RCC 7860 (cell line): ENCODE measurements at regions not wholly inside any gene's neighbourhood (a gene's known extent, or its start where the extent isn't known, plus 50 kb on each side); places are given as distances from the start of the nearest gene placed in this dataset.
"Not testable (repeated sequence)": the region's sequence is repeated elsewhere in the genome, so short reads cannot be mapped to it uniquely, and the experiment has no call there.

ENCODE experiments used
- DNase-seq: peaks from one replicate; pipeline ENCODE4 v3.0.0-alpha.2; 2015; ENCODE audit warnings: low spot score
- FAIRE-seq: peaks from 2 replicates; lab custom pipeline; 2012; peaks lifted over from hg19 to GRCh38; lab: Jason Lieb, UNC

- FAIRE-seq (no peak), DNase-seq (peak; percentile 2)
Observed at GRCh38 chr15:28459279-28459678, 73.5 kb downstream of the GOLGA8G start.

GRCh38 chr15:28457396-28457932 is 75.3 kb downstream of the GOLGA8G start:
- DNase-seq, result peak; percentile 3

GRCh38 chr15:28456476-28457395 is 76.0 kb downstream of the GOLGA8G start:
- DNase-seq, result no peak
- FAIRE-seq, result no peak

More at GRCh38 chr15:28457396-28457932, 75.3 kb downstream of the GOLGA8G start:
- not testable (repeated sequence) for FAIRE-seq

DNA sequence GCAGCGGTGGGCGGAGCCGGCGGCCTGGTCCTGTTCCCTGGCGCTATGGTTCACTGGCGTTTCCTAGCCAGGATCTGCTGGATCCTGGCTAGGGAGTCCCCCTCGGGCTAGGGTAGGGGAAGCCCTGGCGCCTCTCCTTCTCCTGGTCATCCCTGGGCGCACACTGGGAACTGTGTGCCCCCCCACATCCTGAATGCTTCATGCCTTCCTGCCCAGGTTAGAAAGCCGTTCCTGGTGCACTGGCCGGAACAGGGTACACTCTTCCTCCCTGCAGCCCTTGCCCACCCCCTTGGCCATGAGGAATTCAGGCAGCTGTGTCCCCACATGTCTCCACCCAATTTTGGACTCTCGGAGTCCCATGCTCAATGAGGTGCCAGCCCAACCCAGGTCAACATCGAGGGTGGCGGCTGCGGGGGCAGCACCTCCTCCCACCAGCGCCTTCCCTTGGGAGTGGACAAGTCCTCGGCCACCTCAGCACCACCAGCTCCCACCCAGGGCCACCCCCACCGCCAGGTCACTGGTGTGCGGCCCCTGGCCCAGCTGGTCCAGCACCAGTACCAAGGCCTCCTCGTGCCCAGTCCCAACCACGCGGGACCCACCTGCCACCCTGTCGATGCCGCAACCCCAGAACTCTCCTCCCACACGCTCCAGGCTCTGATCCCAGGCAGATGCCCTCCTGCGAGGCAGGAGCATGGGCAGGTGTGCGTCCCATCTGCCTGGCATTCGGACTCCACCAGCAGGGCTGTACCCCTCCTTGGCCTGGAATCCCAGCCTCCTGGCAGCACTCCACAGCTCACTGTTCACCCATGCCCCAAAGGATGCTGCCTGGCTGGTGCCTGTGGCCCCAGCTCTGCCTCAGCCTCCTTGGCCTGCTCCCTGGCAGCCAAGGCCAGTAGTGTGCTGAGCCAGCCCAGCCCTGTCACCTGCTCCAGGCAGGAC is 77.0 kb downstream of the GOLGA8G start:
- FAIRE-seq, result not testable (repeated sequence)
- peak; percentile 3 for DNase-seq

DNA sequence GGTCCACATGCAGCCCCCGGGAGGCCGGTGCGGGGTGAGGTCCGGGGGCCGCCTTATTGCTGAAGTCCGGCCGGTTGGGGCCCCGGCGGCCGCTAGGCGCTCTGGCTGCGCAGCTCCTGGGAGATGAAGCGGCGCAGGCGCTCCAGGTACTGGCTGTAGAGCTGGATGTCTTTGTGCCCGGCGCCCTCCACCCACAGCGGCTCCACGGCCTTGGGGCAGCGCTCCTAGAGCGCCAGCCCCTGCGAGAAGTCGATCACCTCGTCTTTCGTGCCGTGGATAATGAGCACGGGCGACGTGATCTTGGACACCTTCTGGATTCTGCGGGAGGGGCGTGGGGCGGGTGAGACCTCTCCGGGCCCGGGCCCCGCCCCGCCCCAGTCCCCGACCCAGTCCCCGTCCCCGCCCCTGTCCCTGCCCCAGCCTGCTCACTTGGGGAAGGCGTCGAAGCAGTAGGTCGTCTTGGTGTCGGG is 76.3 kb downstream of the GOLGA8F start:
- FAIRE-seq, DNase-seq: not testable (repeated sequence)
